Stimulated activated naive CD8-positive, alpha-beta T cell treated with anti-CD3 and anti-CD28 coated beads, Interleukin-15, Interleukin-2, amounts not matched to agents 100 ng/mL and 50 ng/mL, for 24 hours (primary cell): ENCODE measurements at regions not wholly inside any gene's neighbourhood (a gene's known extent, or its start where the extent isn't known, plus 50 kb on each side); places are given as distances from the start of the nearest gene placed in this dataset.

Experiments used
- H3K27ac Mint-ChIP-seq: one replicate; pipeline ENCODE4 v1.8.0; 2021; ENCODE audit warnings: mild to moderate bottlenecking, mixed read lengths
- H3K27me3 Mint-ChIP-seq: one replicate; pipeline ENCODE4 v1.8.0; 2021; ENCODE audit warnings: mixed read lengths
- H3K36me3 Mint-ChIP-seq: one replicate; pipeline ENCODE4 v1.8.0; 2021; ENCODE audit warnings: low read depth, mixed read lengths
- H3K4me1 Mint-ChIP-seq: one replicate; pipeline ENCODE4 v1.8.0; 2021; ENCODE audit warnings: low read depth, mixed read lengths
- H3K4me3 Mint-ChIP-seq: one replicate; pipeline ENCODE4 v1.8.0; 2021; ENCODE audit warnings: mild to moderate bottlenecking, mixed read lengths
- H3K9me3 Mint-ChIP-seq: one replicate; pipeline ENCODE4 v1.8.0; 2021; ENCODE audit warnings: mixed read lengths

DNA sequence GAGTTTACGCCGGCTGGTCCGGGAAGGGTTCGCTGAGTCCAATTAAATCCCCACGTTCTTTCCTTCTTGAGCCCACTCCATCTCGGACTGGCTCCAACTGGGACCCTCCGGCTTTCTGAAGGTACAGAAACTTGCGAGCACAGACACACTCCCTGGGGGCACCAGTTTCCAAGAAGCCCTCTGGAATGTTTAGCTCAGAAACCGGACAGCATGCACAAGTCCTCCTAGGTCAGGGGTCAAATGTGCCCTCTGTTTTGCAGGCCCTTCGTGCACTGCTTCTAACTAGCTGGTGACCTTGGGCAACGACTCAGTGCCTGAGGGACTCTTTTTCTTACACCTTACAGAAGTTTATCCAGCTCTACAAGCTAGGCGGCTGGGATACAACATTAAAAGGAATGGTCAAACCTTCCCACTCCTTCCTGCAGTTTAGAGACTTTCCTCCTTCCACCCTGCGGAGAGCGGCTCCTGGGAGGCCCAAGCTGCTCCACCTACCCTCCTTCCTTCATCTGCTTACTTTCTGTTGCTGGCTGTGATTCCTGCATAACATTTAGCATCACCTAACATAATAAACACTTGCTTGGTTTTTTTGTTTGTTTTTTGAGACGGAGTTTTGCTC, 275.5 kb downstream of the BCOR start:
- Mint-ChIP-seq H3K27me3 (peaks cover 12% of the 10 kb centered on the region), H3K27ac (no peak overlapping the region), H3K9me3 (no peaks in the 10 kb centered on the region), H3K36me3 (no peaks in the 10 kb centered on the region), H3K4me1 (peaks cover 9% of the 10 kb centered on the region), H3K4me3 (no peak overlapping the region)

- H3K4me3 Mint-ChIP-seq = no peak overlapping the region
- H3K27me3 Mint-ChIP-seq = peaks cover 12% of the 10 kb centered on the region
- H3K4me1 Mint-ChIP-seq = no peaks in the 10 kb centered on the region
- H3K9me3 Mint-ChIP-seq = no peaks in the 10 kb centered on the region
- no peaks in the 10 kb centered on the region for H3K36me3 Mint-ChIP-seq
- no peak overlapping the region for H3K27ac Mint-ChIP-seq
Observed at GRCh38 chrX:39823424-39823823, 274.3 kb downstream of the BCOR start.

- H3K9me3 Mint-ChIP-seq = no peaks in the 10 kb centered on the region
- no peak overlapping the region for H3K4me3 Mint-ChIP-seq
- H3K4me1 Mint-ChIP-seq = no peaks in the 10 kb centered on the region
- peaks cover 12% of the 10 kb centered on the region for H3K27me3 Mint-ChIP-seq
- no peaks in the 10 kb centered on the region for H3K36me3 Mint-ChIP-seq
- H3K27ac Mint-ChIP-seq = no peak overlapping the region
Observed at GRCh38 chrX:39823854-39824253, 273.9 kb downstream of the BCOR start.

- no peaks in the 10 kb centered on the region for H3K4me1 Mint-ChIP-seq
- no peaks in the 10 kb centered on the region for H3K36me3 Mint-ChIP-seq
- H3K27me3 Mint-ChIP-seq = peaks cover 12% of the 10 kb centered on the region
- H3K9me3 Mint-ChIP-seq = no peaks in the 10 kb centered on the region
- H3K27ac Mint-ChIP-seq = no peak overlapping the region
- H3K4me3 Mint-ChIP-seq = no peak overlapping the region
Observed at GRCh38 chrX:39826813-39827543, 270.8 kb downstream of the BCOR start.

GRCh38 chrX:39827951-39828350, 269.8 kb downstream of the BCOR start:
- Mint-ChIP-seq H3K4me3 (no peak overlapping the region), H3K4me1 (no peaks in the 10 kb centered on the region), H3K9me3 (no peaks in the 10 kb centered on the region), H3K27me3 (peaks cover 11% of the 10 kb centered on the region), H3K36me3 (no peaks in the 10 kb centered on the region), H3K27ac (no peak overlapping the region)

DNA sequence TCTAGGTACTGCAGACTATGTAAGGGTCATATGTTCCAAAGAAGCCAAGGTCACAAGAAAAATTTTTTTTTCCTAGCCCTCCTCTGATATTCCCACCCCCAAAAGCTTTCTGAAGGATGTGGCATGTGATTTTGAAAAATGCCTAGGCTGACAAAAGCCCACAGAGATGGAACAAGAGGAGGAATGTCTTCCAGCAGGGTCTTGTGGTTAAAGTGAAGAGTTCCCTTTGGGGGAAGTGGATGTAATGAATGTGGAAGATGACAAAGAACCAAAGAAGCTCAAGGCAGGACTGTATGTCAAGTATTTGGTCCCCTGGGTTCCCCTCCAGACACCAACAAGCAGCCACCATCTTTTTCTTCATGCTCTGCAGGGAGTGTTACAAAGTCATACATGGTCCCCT, 268.8 kb downstream of the BCOR start:
- peaks cover 4% of the 10 kb centered on the region for H3K27me3 Mint-ChIP-seq
- no peaks in the 10 kb centered on the region for H3K36me3 Mint-ChIP-seq
- no peaks in the 10 kb centered on the region for H3K9me3 Mint-ChIP-seq
- no peak overlapping the region for H3K27ac Mint-ChIP-seq
- no peak overlapping the region for H3K4me3 Mint-ChIP-seq
- H3K4me1 Mint-ChIP-seq = no peaks in the 10 kb centered on the region

- Mint-ChIP-seq H3K9me3 (no peaks in the 10 kb centered on the region), H3K27me3 (peaks cover 3% of the 10 kb centered on the region), H3K27ac (no peak overlapping the region), H3K4me3 (no peak overlapping the region), H3K36me3 (no peaks in the 10 kb centered on the region), H3K4me1 (peaks cover 4% of the 10 kb centered on the region)
Observed at GRCh38 chrX:39829965-39830364, 267.8 kb downstream of the BCOR start.

DNA sequence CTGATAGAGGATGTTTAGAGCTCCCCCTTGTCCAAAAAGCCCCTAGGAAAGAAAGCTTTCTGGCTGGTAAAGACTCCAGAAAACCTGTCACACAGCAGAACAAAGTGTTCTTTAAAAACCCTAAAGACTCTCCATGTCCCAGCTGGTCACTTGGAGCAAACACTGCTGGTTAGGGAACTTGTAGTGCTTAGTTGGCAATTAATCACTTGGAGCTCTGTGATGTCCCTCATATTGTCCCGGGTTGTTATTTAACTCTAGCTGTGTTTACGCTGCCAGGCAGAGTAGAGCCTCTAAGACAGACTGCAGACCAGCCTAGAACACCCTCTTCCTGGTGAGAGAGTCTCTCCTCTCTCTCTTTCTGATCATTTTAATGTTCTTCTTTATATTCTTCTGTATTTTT, 267.3 kb downstream of the BCOR start:
- Mint-ChIP-seq H3K4me3 (no peak overlapping the region), H3K27me3 (no peaks in the 10 kb centered on the region), H3K27ac (no peak overlapping the region), H3K9me3 (no peaks in the 10 kb centered on the region), H3K36me3 (no peaks in the 10 kb centered on the region), H3K4me1 (peaks cover 4% of the 10 kb centered on the region)

GRCh38 chrX:39832211-39832610, 265.5 kb downstream of the BCOR start:
- no peak overlapping the region for H3K4me3 Mint-ChIP-seq
- no peak overlapping the region for H3K27ac Mint-ChIP-seq
- H3K27me3 Mint-ChIP-seq = no peaks in the 10 kb centered on the region
- H3K4me1 Mint-ChIP-seq = peaks cover 4% of the 10 kb centered on the region
- no peaks in the 10 kb centered on the region for H3K36me3 Mint-ChIP-seq
- no peaks in the 10 kb centered on the region for H3K9me3 Mint-ChIP-seq

GRCh38 chrX:39834600-39834999, 263.2 kb downstream of the BCOR start:
- Mint-ChIP-seq H3K36me3 (no peaks in the 10 kb centered on the region), H3K9me3 (no peaks in the 10 kb centered on the region), H3K27me3 (no peaks in the 10 kb centered on the region), H3K4me1 (peaks cover 4% of the 10 kb centered on the region), H3K27ac (no peak overlapping the region), H3K4me3 (no peak overlapping the region)

DNA sequence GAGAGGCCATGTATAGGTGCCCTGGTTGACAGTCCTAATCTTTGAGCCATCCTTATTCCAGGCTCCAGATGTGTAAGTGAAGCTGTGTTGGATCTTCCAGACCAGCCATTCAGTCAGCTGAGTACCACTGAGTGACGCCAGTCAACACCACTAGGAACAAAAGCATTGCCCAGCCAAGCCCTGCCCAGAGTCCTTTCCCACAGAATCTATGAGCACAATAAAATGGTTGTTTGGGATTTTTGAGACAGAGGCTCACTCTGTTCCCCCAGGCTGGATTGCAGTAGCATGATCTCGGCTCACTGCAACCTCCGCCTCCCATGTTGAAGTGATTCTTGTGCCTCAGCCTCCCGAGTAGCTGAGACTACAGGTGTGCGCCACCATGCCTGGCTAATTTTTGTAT, 262.5 kb downstream of the BCOR start:
- no peak overlapping the region for H3K4me3 Mint-ChIP-seq
- no peaks in the 10 kb centered on the region for H3K9me3 Mint-ChIP-seq
- H3K27ac Mint-ChIP-seq = no peak overlapping the region
- no peaks in the 10 kb centered on the region for H3K36me3 Mint-ChIP-seq
- no peaks in the 10 kb centered on the region for H3K27me3 Mint-ChIP-seq
- peaks cover 4% of the 10 kb centered on the region for H3K4me1 Mint-ChIP-seq

- Mint-ChIP-seq H3K4me1 (peaks cover 4% of the 10 kb centered on the region), H3K4me3 (no peak overlapping the region), H3K27me3 (no peaks in the 10 kb centered on the region), H3K9me3 (no peaks in the 10 kb centered on the region), H3K27ac (no peak overlapping the region), H3K36me3 (no peaks in the 10 kb centered on the region)
Observed at GRCh38 chrX:39835776-39836175, 262.0 kb downstream of the BCOR start.

DNA sequence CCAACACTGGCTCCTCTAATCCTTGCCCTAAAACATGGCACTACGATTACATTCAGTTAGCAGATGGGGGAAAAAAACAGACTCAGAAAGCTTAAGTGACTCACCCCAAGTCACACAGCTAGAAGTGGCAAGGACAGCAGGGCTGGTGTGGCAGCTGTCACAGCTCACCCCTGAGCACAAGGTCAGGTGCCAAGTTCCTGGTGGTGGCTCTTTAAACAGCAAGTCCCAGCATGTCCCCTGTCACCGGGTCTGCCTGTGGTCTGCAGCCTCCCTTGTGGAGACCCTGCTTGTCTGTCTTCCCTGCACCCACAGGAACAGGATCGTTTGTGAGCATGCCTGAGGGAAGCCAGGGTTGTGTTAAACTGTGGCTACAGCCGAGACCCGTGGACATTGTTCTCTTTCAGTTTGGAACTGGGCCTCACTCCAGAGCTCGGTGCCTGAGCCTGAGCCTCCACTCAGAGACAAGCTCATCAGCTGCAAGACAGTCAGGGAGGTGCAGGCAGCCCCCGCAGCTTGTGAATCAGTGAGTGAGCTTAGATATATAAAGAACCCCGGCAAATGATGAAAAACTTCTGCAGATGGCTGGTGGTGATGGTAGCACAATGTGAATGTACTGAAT, 260.8 kb downstream of the BCOR start:
- H3K4me3 Mint-ChIP-seq = no peak overlapping the region
- no peaks in the 10 kb centered on the region for H3K36me3 Mint-ChIP-seq
- H3K27me3 Mint-ChIP-seq = no peaks in the 10 kb centered on the region
- H3K9me3 Mint-ChIP-seq = no peaks in the 10 kb centered on the region
- peaks cover 4% of the 10 kb centered on the region for H3K4me1 Mint-ChIP-seq
- no peak overlapping the region for H3K27ac Mint-ChIP-seq

GRCh38 chrX:39837688-39838087, 260.1 kb downstream of the BCOR start:
- H3K36me3 Mint-ChIP-seq = no peaks in the 10 kb centered on the region
- no peaks in the 10 kb centered on the region for H3K9me3 Mint-ChIP-seq
- peaks cover 4% of the 10 kb centered on the region for H3K4me1 Mint-ChIP-seq
- no peak overlapping the region for H3K4me3 Mint-ChIP-seq
- no peaks in the 10 kb centered on the region for H3K27me3 Mint-ChIP-seq
- no peak overlapping the region for H3K27ac Mint-ChIP-seq

DNA sequence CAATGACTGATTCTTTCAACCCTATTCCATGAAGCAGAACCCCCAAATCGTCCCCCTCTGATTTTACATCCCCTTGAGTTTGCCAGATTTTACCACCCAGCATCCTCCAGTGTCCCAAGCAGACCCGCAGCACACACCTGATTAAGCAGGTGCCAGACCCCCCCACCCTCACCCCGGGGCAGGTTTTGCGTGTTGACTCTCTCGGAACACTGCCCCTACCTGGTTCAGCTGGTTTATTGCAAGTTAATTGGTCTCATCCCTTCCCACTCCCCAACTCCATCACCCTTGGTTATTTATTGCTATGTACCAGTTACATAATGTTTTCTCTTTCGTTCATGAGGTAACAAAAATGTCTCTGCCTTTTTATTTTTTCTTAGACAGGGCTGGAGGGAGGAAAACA, 258.4 kb downstream of the BCOR start:
- H3K9me3 Mint-ChIP-seq = no peaks in the 10 kb centered on the region
- no peak overlapping the region for H3K27ac Mint-ChIP-seq
- no peak overlapping the region for H3K4me3 Mint-ChIP-seq
- H3K4me1 Mint-ChIP-seq = peaks cover 3% of the 10 kb centered on the region
- no peaks in the 10 kb centered on the region for H3K27me3 Mint-ChIP-seq
- H3K36me3 Mint-ChIP-seq = no peaks in the 10 kb centered on the region
